ENCODE measurements at regions not wholly inside any gene's neighbourhood (a gene's known extent, or its start where the extent isn't known, plus 50 kb on each side); places are given as distances from the start of the nearest gene placed in this dataset.

DNA sequence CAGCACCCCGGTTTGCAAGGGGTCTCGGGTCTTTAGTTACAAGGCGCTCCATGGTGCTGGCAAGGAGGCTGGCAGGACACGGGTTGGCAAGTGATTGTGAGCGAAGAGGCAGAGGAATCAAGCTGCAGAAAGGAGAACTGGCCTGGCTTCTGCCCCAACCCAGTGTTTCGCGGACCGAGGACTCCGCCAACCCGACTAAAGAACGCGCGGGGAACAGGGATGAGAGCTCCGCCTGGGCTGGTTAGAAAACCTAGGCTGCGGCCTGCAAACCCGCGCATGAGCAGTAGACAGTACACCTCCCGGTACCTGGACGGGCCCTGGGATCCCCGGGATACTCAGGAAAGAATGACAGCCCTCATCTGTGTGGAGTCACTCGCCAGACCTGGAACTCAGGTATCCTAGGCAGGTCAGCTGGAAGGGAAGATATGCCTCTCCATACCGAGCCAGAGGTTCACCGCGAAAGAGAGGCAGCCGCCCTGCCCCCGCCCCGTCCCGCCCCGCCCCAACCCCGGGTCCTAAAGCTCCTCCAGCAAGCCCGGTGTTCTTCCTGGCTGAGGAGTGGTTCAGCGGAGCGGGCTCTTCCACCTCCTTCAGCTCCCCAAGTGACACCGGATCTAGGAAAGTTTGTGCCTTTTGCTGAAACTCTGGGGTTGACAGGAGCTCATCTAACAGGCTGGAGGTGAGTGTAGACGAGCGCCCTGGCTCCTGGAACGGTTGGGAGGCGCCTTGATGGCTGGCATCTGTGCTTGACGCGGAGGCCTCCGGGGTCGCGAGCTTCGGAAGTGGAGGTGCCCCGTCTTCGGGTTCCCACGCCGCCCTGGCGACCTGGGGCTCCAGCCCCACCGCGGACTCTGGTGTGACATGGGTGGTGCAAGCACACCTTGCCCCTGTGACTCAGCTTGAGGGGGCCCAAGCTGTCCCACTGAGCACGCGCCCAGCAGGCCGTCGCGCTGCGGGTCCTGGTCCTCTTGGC is 1847.3 kb upstream of the DEFB115 start:
- TF ChIP-seq, protein P1, sequence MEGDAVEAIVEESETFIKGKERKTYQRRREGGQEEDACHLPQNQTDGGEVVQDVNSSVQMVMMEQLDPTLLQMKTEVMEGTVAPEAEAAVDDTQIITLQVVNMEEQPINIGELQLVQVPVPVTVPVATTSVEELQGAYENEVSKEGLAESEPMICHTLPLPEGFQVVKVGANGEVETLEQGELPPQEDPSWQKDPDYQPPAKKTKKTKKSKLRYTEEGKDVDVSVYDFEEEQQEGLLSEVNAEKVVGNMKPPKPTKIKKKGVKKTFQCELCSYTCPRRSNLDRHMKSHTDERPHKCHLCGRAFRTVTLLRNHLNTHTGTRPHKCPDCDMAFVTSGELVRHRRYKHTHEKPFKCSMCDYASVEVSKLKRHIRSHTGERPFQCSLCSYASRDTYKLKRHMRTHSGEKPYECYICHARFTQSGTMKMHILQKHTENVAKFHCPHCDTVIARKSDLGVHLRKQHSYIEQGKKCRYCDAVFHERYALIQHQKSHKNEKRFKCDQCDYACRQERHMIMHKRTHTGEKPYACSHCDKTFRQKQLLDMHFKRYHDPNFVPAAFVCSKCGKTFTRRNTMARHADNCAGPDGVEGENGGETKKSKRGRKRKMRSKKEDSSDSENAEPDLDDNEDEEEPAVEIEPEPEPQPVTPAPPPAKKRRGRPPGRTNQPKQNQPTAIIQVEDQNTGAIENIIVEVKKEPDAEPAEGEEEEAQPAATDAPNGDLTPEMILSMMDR (IDR thresholded peaks at IDR 0.05) = no peak
- TF ChIP-seq POLR2A (IDR thresholded peaks at IDR 0.05) = no peak
